MV-4-11 (cell line): ENCODE measurements at regions not wholly inside any gene's neighbourhood (a gene's known extent, or its start where the extent isn't known, plus 50 kb on each side); places are given as distances from the start of the nearest gene placed in this dataset.
"Not testable (repeated sequence)": the region's sequence is repeated elsewhere in the genome, so short reads cannot be mapped to it uniquely, and the experiment has no call there.

ENCODE experiments used
- DNase-seq: peaks from one replicate; lab custom pipeline; 2025; lab: John Stamatoyannopoulos, UW

DNA sequence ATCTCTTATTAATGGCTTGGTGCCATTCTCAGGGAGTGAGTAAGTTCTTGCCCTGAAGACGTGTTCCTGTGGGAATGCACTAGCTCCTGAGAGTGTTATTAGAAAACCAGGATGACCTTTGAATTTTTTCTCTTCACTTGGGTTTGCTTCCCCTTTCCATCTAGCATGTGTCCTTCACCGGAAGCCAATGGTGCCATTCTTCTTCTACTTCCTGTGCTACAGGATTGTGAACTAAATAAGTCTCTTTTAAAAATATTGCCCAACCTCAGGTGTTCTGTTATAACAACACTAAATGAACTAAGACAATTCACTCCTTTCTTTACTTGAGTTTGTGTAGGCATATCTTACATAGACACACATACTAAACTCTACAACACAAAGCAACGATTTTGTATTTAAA lies 447.0 kb downstream of the SOX11 start:
- DNase-seq = no peak

DNA sequence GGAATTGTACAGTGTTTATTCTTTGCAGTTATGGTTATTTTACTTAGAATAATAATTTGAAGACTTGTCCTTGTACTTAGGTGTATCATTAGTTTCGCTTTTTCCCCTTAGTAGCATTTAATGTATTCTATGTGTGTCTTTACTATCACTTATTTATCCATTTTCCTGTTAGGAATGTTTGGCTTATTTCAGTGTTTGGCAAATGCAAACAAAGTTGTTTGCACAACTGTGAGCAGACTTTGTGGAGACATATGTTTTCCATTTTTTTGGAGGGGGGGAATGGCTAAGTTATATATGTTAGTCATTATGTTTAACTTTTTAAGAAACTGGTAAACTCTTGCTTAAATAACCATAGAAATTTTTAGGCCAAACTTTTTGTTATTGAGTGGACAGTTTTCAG lies 447.7 kb downstream of the SOX11 start:
- no peak for DNase-seq

DNA sequence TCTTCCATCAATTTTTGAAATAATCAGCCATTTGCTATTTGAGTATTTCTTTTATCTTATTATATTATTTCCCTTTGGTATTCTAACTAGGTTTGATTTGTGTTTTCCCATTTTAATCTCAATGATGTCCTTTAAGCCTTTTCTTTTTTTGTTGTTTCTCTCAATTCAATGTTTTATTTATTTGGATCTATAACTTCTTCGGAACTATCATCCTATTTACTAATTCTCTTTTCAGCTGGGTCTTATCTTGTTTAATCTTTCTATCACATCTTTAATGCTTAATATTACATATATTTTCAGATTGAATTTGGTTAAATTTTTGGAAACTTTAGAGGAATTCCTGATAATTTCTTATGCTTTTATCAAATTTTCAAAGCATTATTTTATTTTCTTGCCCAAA lies 448.3 kb downstream of the SOX11 start:
- DNase-seq = no peak

DNA sequence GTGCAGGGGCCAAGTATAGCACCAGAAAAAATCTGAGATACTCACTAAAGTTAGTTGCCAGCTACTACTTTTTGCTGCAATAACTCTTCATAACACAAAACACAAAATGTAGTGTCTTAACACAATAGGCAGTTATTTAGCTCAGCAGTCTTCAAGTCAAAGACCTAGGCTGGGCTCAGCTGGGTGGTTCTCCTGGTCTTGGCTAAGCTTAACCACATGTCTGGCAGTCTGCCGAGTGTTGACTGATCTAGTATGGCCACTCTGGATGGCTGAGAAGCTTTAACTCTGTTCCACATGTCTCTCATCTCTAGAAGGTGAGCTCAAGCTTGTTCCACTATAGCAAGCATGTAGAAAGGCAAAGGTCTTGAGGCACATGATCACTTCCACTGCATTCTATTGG lies 451.6 kb downstream of the SOX11 start:
- DNase-seq = no peak

DNA sequence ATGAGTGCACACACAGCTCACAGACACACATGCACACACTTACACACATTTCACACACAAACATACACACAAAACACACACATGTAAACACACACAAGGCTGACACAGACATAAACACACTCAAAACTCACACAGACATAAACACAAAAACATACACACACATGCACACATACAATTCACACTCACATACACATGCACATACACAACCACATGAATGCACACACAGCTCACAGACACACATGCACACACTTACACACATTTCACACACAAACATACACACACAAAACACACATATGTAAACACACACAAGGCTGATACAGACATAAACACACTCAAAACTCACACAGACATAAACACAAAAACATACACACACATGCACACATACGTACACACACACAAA lies 455.0 kb downstream of the SOX11 start:
- not testable (repeated sequence) for DNase-seq

DNA sequence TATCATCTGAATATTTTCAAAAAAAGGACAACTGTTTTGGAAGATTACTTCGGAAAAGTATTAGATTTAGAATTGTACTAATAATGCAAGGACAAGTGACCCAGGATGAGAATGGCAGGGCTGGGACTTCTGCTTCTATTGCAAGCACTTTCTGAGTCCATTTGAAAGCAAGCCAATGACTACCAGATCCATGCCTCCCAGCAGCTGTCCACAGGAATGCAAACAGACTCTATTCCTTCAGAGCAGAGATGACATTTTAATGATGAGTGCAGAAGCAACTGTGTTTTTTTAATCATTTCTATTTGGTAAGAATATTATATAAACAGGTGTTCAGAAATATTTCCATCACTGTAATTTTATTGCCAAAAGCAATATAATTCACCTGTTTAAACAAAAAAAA lies 456.7 kb downstream of the SOX11 start:
- DNase-seq = no peak

DNA sequence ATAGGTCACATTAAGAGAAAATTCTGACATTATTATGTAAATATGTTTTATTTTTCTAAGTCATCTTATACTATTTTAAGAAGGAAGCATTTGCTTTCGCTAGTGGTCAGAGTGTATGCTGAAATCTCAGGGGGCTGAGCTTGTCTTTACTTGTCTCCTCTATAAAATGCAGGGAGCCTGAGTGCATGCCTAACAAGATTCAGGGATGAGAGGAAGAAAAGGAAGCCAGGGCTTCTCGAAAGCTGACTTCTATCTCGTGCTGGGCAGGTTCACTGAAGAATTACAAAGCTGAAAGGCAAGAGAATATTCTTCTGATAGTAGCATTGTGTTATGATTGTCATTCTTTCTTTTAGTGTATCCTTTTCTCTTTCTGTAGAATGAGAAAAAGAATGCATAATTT lies 467.4 kb downstream of the SOX11 start:
- DNase-seq = no peak

DNA sequence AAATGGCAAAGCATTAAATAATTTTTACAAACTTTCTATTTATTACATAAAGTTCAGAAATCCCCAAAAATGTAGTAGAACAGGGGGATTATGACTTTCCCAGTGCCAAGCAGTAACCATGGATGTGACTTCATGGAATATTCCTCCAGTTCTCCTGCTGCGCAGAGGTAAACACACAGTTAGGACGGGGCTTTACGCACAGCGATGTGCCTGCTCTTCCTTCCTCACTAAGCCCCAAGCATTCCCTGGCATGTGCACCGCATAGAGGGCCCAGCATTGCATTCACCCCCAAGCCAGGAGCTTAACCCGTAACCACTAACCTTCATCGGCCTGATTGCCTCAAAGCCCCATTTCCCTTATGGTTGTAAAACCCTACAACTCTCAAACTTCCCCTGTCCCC lies 471.7 kb downstream of the SOX11 start:
- no peak for DNase-seq

DNA sequence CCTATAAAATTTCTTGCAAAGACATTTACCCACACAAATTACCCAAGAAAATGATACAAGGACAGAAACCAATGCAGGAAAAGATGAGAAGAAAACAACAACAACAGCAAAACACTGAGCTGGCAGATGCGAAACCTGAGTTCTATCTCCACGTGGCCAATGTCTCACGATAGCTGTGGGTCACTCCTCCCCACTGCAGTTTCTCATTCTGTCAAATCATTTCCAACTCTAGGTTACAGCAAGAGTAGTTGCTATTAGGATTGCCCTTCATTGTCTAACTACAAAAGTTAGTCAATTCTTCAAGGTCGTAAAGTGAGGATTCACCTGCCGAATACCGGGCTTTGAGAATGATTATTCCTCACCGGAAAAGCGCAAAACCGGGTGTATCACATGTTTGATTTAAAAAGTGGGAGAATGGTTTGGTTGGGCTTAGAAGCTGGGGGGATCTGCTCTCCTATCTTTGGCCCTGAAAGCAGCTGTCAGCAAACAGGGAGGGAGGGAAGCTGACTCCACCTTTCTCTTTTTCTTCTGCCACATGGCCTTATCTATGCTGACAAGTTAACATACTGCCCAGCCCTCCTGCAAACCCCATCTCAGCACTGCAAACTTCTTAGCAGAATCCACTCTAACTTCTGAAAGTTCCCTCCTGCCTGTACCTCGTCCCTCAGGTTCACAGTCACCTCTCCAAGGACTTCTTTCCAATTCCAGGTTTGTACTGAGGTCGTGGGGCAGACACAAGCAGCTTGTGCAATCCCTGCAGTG lies 473.0 kb downstream of the SOX11 start:
- DNase-seq = no peak

DNA sequence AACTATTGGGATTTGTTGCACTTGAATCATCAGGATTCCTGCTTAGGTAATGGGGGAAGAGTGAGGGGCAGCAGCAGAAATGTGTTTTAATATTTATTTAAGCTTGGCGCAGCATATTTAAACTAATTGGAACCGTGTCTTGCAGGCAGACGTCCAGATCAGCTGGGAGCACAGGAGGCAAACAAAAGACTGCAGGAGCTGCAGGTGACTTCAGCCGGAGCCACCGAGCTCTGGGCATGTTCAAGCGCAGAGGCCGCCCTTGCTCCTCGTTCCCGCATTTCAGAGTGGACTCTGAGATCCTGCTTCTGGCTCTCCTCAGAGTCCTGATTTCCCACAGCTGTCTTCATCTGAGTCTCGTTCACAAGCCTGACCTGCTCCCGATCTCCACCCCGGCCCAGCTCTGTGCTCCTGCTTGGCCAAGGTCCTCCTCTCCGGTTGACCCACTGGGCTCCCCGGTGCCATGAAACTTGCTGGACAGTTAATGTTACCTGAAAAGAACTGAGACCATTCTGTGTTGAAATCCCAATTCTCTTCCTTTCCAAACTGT lies 475.5 kb downstream of the SOX11 start:
- DNase-seq = no peak

DNA sequence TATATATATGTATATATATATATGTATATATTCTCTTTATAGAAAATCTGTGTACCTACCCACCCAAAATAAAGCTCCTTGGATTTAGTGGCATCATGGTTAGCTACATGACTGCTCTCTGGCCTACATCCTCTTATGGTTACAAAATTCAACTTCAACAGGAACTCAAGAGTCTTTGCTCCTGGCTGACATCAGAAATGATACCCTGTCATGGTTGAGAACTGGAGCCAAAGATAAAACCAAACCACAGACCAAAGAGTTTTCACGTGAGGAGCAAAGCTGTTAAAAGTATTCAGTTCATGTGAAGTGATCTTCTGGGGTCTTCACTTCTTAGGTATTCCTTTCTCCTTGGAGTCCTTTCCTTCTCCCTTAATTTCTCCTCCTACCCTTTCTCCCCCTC lies 476.3 kb downstream of the SOX11 start:
- no peak for DNase-seq

DNA sequence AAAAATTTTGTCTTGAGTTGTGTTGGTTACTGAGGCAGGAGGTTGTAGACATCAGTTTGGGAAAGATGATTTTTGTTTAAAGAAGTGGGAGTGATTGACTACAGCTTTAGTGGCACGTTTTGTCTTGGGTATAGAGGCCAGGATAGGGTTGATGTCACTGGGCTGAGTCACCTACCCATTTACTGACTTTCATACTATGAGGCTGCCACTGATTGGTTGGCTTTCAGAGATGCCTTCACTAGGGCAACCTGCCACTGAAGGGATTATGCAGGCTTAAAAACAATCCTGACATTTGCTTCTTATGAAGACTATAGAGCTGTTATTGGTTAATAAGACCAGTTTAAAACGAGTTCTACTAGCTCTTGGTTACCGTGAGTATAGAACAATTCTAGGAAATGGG lies 479.1 kb downstream of the SOX11 start:
- no peak for DNase-seq

DNA sequence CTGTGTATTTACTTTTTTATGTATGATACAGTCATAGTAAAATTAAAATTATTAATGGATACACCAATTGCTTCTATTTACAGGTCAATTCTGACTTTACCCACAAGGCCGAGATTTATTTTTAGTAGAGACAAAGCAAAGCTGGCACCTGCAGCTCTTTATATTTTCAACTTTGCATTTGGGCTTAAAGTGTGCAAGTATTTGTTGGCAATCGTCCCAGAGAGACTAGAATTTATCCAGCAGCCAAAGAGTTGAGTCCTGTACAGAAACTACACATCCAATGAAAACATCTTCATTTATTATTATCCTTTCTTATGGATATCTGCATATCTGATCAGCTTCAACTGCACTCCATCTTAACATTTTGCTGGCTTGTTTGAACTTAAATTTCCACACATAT lies 485.6 kb downstream of the SOX11 start:
- no peak for DNase-seq

DNA sequence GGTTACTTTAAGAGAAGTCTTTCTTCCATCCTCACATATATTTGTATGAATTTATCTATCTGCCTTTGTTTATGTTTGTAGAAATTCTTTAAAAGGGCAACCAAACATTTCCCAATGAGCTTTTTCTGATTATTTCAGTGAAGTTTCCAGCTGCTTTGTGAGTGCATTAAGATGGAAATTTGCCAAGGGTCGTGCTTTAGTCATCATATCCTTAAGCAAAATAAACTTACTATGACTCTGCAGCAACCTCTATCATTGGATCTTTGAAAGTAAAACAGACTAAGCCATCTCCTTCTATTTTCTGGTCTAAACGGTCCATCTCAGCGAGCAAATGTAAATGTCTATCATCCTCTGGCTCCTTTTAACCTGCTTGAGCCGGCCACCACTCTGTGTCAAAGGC lies 489.3 kb downstream of the SOX11 start:
- no peak for DNase-seq

DNA sequence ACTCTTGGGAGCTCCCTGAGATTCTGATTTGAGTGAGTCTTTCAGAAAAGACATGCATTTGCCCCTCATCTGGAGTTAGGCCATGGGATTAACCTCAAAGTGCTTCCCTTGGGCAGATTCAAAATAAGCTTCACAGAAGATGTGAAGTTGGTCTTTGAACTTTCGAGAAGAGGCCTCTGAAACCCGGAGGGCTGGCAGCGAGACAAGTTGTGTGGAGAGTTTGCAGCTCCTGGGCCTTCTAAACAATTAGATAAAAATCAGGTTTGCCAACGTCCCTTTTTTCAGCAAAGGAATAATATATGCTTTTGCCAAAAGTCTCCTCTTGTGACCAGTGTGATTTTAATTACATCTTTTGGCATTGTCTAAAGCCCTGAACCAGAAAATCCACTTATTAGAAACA lies 489.7 kb downstream of the SOX11 start:
- no peak for DNase-seq

DNA sequence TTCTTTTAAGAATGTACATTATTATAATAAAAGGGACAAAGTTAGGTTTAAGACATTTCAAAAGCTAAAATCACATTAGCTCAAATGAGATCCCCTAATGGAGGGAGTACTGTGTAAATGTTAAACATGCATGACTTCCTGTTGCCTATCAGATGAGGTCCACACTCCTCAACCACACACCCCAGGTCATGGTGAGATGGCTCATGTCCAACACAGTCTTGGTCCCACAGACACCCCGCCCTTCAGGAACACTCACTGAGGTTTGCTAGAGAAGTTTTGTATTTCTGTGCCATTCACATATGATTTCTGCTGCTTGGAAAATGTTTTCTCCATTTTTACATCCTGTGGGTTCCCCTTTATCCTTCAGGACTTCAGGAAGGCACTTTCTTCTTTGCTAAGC lies 491.0 kb downstream of the SOX11 start:
- no peak for DNase-seq

DNA sequence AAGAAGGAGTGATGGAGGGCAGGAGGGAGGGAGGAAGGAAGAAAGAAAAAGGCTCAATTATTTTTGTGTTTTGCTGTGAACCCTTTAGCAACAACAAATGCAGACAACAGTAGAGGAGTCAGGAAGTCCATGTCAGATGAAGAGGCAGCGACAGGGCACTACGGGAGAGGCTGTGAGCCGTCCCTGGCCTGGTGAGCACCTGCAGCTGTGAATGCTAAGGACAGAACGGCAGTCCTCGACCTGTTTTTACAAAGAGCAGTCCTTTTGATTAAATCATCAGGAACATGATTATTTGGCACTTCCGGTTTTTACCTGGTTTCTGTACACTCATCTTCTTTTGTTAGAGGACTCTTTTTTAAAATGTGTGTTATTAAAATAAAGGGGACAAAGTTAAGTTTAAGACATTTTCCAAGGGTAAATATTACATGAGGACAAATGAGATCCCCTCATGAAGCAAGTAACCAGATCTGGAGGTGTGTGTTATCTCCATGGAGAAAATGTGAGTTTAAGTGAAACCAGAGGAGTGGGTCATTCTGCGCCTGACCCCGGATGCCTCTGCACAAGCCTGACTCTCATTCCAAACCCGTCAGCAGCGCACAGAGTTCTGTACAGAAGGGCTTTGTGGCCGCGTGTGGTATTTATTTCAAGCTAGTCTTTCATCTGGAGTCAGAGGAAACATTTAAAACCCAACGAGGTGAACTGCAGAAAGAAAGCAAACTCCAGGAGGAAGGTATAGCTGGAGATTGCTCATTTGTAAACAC lies 492.5 kb downstream of the SOX11 start:
- no peak for DNase-seq

DNA sequence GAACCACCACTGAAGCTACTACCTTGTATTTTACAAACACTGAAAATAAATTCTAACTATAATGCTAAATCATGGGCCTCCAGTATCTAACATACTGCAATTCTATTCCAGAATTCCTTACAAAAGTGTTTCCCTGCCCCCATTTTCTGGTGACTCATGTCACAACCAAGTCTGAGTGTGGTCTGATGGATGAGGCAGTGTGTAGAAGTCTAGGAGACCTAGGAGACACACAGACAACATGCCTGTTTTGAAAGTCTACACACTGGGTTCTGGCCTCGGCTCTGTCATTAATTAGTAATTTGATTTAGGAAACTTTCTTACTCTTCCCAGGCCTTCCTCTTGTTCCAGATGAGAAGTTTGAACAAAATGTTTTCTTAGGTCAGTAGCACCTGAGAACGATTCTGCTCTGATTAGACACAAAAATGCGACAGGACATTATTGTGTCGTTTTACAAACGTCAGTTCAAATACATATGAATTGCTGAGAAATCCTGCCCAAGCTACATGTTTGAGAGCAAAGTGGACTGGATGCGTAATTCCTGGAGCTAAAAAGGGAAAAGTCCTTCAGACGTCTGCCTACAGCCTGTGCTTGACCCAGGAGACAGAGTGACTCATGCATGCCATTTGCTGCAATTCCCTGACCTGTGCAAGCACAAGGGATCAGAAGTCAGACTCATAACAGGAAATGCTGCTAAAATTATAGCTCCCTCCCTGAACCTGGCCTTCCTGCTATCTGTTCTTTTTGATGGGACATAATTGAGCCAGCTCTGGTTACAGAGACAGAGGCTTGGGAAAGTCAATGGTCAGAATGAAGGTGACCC lies 494.4 kb downstream of the SOX11 start:
- DNase-seq = no peak

DNA sequence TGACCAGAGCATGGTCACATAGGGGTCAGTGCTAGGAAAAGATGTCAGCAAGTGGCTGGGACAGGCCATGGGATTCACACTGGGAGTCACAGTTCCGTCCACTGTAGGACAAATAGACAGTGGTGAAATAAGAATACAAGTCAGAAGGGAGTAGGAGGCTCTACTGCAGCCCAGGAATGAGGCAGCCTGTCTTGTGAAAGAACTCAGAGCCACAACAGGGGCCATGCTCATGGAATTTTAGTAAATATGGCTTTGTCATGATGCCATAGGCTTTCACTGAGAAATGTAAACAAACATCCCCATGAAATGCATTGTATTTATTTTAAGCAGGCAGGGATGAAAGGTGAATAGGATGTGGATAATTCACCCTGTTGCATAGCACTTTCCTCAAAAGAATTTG lies 504.3 kb downstream of the SOX11 start:
- no peak for DNase-seq

DNA sequence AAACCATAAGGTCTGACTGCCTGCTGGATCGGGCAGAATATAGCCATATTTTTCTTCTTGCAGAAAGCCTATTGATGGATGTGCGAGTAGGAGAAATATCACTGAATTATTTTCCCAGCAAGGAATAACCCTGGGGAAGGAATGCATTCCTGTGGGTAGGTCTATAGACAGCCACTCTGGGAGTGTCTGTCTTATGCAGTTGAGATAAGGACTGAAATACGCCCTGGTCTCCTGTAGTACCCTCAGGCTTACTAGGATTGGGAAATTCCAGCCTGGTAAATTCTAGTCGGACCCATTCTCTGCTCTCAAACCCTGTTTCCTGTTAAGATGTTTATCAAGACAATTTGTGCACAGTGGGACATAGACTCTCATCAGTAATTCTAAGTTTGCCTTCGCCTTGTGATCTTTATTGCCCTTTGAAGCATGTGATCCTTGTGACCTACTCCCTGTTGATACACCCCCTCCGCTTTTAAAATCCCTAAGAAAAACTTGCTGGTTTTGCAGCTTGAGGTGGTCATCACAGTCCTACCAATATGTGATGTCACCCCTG lies 506.3 kb downstream of the SOX11 start:
- not testable (repeated sequence) for DNase-seq

DNA sequence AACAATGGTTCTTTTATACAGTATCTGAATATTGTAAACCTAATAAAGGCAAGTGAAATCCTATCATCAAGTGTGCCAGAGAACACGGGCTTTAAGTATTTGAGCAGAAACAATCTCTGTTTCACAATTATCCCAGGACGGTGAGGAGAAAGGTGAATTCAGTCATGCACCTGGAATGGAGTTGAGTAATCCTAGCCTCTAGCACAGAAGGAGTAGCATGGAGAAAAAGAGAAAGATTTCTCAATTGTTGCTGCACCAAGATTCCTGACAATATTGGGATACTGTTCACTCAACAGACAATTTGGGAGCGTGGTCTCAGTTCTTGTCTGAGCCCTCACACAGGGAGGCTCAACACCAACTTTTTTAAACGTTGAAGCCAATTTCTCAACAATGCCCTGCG lies 510.6 kb downstream of the SOX11 start:
- no peak for DNase-seq

DNA sequence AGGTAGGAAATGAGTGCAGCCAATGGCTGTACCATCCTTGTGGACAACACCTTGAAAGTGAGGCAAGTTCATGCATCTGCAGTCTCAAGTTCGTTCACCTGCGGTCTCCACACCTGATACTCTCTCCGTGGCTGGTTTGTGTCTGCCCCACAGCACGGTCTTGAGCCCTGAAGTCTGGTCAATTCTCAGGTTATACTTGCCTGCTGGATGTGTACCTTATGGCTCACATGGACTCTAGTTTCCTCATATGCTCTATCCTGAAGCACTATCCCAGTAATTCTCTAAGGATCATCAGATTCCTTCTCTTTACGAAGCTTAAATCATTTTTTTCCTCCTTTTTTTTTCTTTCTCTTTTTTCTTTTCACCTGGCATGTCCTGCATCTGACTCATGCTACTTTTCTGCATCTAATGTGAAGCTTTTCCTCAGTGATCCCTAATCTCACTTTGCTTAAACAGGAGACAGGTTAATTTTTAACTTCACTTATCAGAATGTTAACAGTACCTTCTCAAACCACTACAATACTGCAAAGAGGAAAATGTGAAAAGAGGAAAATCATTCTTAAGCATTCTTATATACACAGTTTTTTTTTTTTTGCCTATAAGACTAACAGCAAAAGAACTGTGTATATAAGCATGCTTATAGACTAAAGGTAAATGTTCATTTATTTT lies 511.2 kb downstream of the SOX11 start:
- DNase-seq = no peak
